B cell (primary cell): ENCODE measurements at regions not wholly inside any gene's neighbourhood (a gene's known extent, or its start where the extent isn't known, plus 50 kb on each side); places are given as distances from the start of the nearest gene placed in this dataset.

ENCODE experiments used
- ATAC-seq: fragments of 200-7000 bp; cut with Tn5 transposase; one replicate; pipeline ENCODE4 v1.10.0; 2021; ENCODE audit warnings: low read depth, mild to moderate bottlenecking, moderate number of reproducible peaks, moderate library complexity
- CTCF ChIA-PET: fragments of 350-600 bp; sonication (Branson Sonifier 250); formaldehyde crosslinking; loops from one replicate; lab custom pipeline; 2021; ENCODE audit warnings: antibody characterized with exemption, inconsistent platforms; lab: Charles Lee
- POLR2A ChIA-PET: fragments of 350-600 bp; sonication (Branson Sonifier 250); formaldehyde crosslinking; loops from one replicate; lab custom pipeline; 2021; ENCODE audit warnings: antibody characterized with exemption; lab: Charles Lee
- DNase-seq: peaks from one replicate; pipeline ENCODE4 v3.0.0; 2013
- H2AFZ ChIP-seq: 2 replicates; pipeline ENCODE4 v1.6.1; 2012; ENCODE audit warnings: mild to moderate bottlenecking, low read depth, low read length; ENCODE audit not compliant: insufficient read depth, poor library complexity, severe bottlenecking
- H3K27ac ChIP-seq, 2 donors: 1 replicate in 1 of 2; 2 replicates in 1 of 2; pipeline ENCODE4 v1.5.1; 2012 to 2013; ENCODE audit warnings: low read length in 2 of 2, mild to moderate bottlenecking in 2 of 2, moderate library complexity in 1 of 2
- H3K27me3 ChIP-seq, 4 experiments: fragments of 200-600 bp in 1 of 4; sonication (generic) in 1 of 4; replicated peaks in 1 of 4; 1 replicate in 2 of 4; 2 replicates in 2 of 4; pipeline versions ENCODE4 v1.6.1 to v1.7.0; 2013 to 2016; ENCODE audit warnings: low read length in 3 of 4, mild to moderate bottlenecking in 2 of 4, mixed read lengths in 1 of 4, moderate library complexity in 1 of 4; ENCODE audit not compliant: insufficient read depth in 4 of 4, control insufficient read depth in 3 of 4; ENCODE audit errors: control extremely low read depth in 1 of 4
- H3K36me3 ChIP-seq, 2 experiments: replicated peaks in 1 of 2; 1 replicate in 1 of 2; 2 replicates in 1 of 2; pipeline versions ENCODE4 v1.6.1 to v1.7.1; 2013; ENCODE audit warnings: low read length in 1 of 2; ENCODE audit not compliant: insufficient read depth in 2 of 2, control insufficient read depth in 1 of 2; ENCODE audit errors: control extremely low read depth in 1 of 2, extremely low read depth in 1 of 2
- H3K4me1 ChIP-seq, 2 donors: fragments of 200-600 bp in 1 of 2; sonication (generic) in 1 of 2; 1 replicate in 1 of 2; 2 replicates in 1 of 2; pipeline versions ENCODE4 v1.5.1 to v1.6.1; 2013 to 2017; ENCODE audit warnings: low read length in 2 of 2; ENCODE audit not compliant: control insufficient read depth in 2 of 2, insufficient read depth in 2 of 2
- H3K4me2 ChIP-seq: replicated peaks from 2 replicates; pipeline ENCODE3; 2012; ENCODE audit warnings: mild to moderate bottlenecking, low read depth, low read length; ENCODE audit not compliant: poor library complexity, severe bottlenecking
- H3K4me3 ChIP-seq, 5 experiments: fragments of 200-600 bp in 1 of 5; sonication (generic) in 1 of 5; 1 replicate in 3 of 5; 2 replicates in 2 of 5; pipeline versions ENCODE4 v1.5.1 to v1.7.0; 2011 to 2016; ENCODE audit warnings: low read length in 4 of 5, mild to moderate bottlenecking in 4 of 5, low read depth in 2 of 5, control low read depth in 1 of 5, moderate library complexity in 1 of 5; ENCODE audit not compliant: insufficient read depth in 1 of 5; ENCODE audit errors: control extremely low read depth in 1 of 5, extremely low read depth in 1 of 5
- H3K79me2 ChIP-seq: fragments of 200-600 bp; sonication (generic); one replicate; pipeline ENCODE4 v1.6.0; 2016; ENCODE audit warnings: low read length; ENCODE audit not compliant: control insufficient read depth, insufficient read depth
- H3K9ac ChIP-seq: fragments of 200-600 bp; sonication (generic); 2 replicates; pipeline ENCODE4 v1.6.1; 2017; ENCODE audit warnings: mild to moderate bottlenecking, low read length, moderate library complexity
- H3K9me3 ChIP-seq, 3 donors: one replicate each; pipeline versions ENCODE4 v1.6.1 to v1.7.1; 2013; ENCODE audit warnings: low read length in 2 of 3; ENCODE audit not compliant: control insufficient read depth in 2 of 3, insufficient read depth in 1 of 3; ENCODE audit errors: control extremely low read depth in 1 of 3
- H4K20me1 ChIP-seq: 2 replicates; pipeline ENCODE4 v1.6.0; 2012; ENCODE audit warnings: mild to moderate bottlenecking, low read length; ENCODE audit not compliant: insufficient read depth, control insufficient read depth, poor library complexity, severe bottlenecking
- H3K27ac Mint-ChIP-seq: one replicate; pipeline ENCODE4 v1.8.0; 2021; ENCODE audit warnings: mixed read lengths
- H3K27me3 Mint-ChIP-seq: one replicate; pipeline ENCODE4 v1.8.0; 2021; ENCODE audit warnings: mixed read lengths
- H3K4me1 Mint-ChIP-seq: one replicate; pipeline ENCODE4 v1.8.0; 2021; ENCODE audit warnings: mixed read lengths
- H3K4me3 Mint-ChIP-seq: one replicate; pipeline ENCODE4 v1.8.0; 2021; ENCODE audit warnings: mixed read lengths
- H3K9me3 Mint-ChIP-seq: one replicate; pipeline ENCODE4 v1.8.0; 2022; ENCODE audit warnings: mixed read lengths; ENCODE audit not compliant: insufficient read depth
- CTCF ChIP-seq: fragments of 200-600 bp; IDR thresholded peaks from one replicate; pipeline ENCODE4 v1.8.0; 2022; ENCODE audit warnings: antibody characterized with exemption, mild to moderate bottlenecking
- EZH2 ChIP-seq: IDR thresholded peaks from 2 replicates; pipeline ENCODE4 v1.6.1; 2012; ENCODE audit warnings: borderline replicate concordance, low read depth, mild to moderate bottlenecking, moderate library complexity, low read length; ENCODE audit not compliant: insufficient read depth, poor library complexity, severe bottlenecking
- WGBS: methylation state at CpG from one replicate; pipeline ENCODE4 v1.1.5; 2013; ENCODE audit warnings: missing lambda C conversion rate; ENCODE audit not compliant: insufficient coverage; 5-methylcytosine and 5-hydroxymethylcytosine counted together
- intact Hi-C: fragments of 100-400 bp; cut with micrococcal nuclease; formaldehyde crosslinking; loops from one replicate; pipeline ENCODE4 v1.10.0; 2022

DNA sequence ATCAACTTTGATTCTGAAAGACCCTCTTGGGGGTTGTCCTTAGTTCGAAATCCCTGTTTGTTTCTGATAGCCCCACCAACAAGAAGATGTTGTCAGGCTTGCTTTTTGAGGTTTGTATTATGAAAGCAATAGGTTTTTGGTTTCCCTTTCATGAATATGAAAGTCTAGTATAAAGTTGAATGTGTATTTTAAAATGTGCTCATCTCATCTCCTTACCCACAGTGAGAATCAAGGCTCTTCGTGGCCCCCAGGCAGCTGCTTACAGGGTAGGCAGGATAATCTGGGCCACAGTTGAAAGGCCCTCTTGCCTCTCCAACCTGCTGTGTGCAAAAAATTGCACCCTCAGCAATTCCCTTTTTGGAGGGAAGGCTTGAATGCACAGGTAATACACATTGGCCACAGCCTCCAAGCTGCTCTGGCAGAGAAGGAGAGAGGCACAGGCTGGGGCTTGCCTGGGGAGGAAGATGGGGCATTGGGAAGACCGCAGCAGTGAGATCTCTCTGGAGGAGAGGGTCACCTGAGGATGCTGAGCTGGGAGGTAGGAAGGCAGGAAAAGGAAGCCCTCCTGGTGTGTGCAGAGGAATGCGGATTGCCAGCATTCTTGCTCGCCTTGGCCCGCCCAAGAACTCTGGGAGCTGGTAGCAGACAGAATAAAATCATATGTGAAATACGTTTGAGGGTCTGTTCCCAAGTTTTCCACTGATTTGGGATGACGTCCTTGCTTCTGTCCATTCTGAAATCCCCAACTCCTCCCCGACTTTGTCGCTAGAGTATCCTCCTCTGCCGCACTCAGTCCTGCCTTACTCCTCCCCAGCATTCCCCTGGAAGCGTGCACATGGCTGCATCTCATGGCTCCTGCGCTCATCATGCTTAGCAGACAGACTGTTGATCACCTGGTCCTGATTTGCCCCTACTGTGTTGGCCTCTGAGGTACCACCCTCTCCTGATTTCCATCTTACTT lies 196.4 kb downstream of the RPLP1 start:
- WGBS: 85% methylated on average over 11 of the region's 13 CpGs
- DNase-seq (no peak), ATAC-seq (no peak)
- TF ChIP-seq EZH2: no peak
- no peak for TF ChIP-seq CTCF
- H4K20me1 ChIP-seq: no peaks in the 10 kb centered on the region
- no peak overlapping the region for H3K27ac ChIP-seq
- H3K4me1 ChIP-seq: no peaks in the 10 kb centered on the region
- POLR2A ChIA-PET: no interaction called here
- H3K4me3 ChIP-seq: no peak overlapping the region
- peaks cover 0 to 11% (median 4%) of the 10 kb centered on the region in 4 experiments for H3K27me3 ChIP-seq
- H2AFZ ChIP-seq: no peak overlapping the region
- H3K9ac ChIP-seq: no peak overlapping the region
- no peaks in the 10 kb centered on the region for H3K36me3 ChIP-seq
- H3K27ac Mint-ChIP-seq: no peak overlapping the region
- CTCF ChIA-PET: no interaction called here
- no peak overlapping the region for H3K4me3 Mint-ChIP-seq
- H3K9me3 ChIP-seq: peaks cover 0 to 4% (median 0%) of the 10 kb centered on the region in 3 donors
- no peaks in the 10 kb centered on the region for H3K79me2 ChIP-seq
- H3K9me3 Mint-ChIP-seq: no peaks in the 10 kb centered on the region
- intact Hi-C loops: no loop called here
- H3K27me3 Mint-ChIP-seq: peaks cover 68% of the 10 kb centered on the region
- H3K4me1 Mint-ChIP-seq: no peaks in the 10 kb centered on the region
- no peak overlapping the region for H3K4me2 ChIP-seq

DNA sequence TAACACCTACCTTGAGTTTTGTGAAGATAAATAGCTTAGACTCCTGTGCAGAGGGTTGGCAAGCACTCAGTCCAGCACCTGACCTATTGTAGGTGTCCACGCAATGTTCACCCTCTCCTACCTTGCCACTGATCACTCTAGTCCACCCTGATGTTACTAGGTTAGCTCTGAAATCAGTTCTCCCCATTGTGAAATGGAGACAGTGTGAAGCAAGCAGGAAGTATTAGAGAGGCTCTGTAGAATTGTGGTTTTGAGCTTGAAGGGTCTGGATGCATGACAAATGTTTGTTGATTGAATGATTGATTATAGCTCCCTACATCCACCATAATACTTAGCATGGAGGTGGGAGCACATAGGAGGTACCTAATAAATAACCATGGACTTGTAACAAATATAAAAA lies 199.7 kb downstream of the RPLP1 start:
- no peak overlapping the region for H2AFZ ChIP-seq
- H3K27me3 ChIP-seq: peaks cover 0 to 16% (median 6%) of the 10 kb centered on the region in 4 experiments
- POLR2A ChIA-PET: no interaction called here
- TF ChIP-seq EZH2 (no peak), CTCF (no peak)
- ATAC-seq: no peak
- Mint-ChIP-seq H3K4me3 (no peak overlapping the region), H3K4me1 (no peaks in the 10 kb centered on the region), H3K27me3 (peaks cover 69% of the 10 kb centered on the region), H3K9me3 (no peaks in the 10 kb centered on the region), H3K27ac (no peak overlapping the region)
- no peaks in the 10 kb centered on the region for H3K79me2 ChIP-seq
- no CpG with 5 or more reads among the region's 1 CpG for WGBS
- H4K20me1 ChIP-seq: no peaks in the 10 kb centered on the region
- H3K4me1 ChIP-seq: no peaks in the 10 kb centered on the region
- CTCF ChIA-PET: no interaction called here
- H3K36me3 ChIP-seq: no peaks in the 10 kb centered on the region
- intact Hi-C loops: no loop called here
- no peak overlapping the region for H3K4me3 ChIP-seq
- no peak overlapping the region for H3K9ac ChIP-seq
- H3K27ac ChIP-seq: no peak overlapping the region
- no peak for DNase-seq
- H3K9me3 ChIP-seq: no peaks in the 10 kb centered on the region
- H3K4me2 ChIP-seq: no peak overlapping the region
